ENCODE measurements at regions not wholly inside any gene's neighbourhood (a gene's known extent, or its start where the extent isn't known, plus 50 kb on each side); places are given as distances from the start of the nearest gene placed in this dataset.

GRCh38 chr4:152246659-152247058 is 289.2 kb downstream of the FBXW7 start:
- no peak for DNase-seq (ENCODE audit: low spot score in 2 of 2)
- in situ Hi-C loops (cut with MboI; ENCODE audit: low sequenced_read_pairs): no loop called here
- H3K36me3 ChIP-seq (replicated peaks): no peaks in the 10 kb centered on the region
- no peaks in the 10 kb centered on the region for H3K9me3 ChIP-seq
- H3K4me3 ChIP-seq: no peak overlapping the region
- no peaks in the 10 kb centered on the region for H3K4me1 ChIP-seq
- no peaks in the 10 kb centered on the region for H3K27me3 ChIP-seq (ENCODE audit: low read depth)

- no peak for DNase-seq (ENCODE audit: low spot score in 2 of 2)
- H3K4me1 ChIP-seq: no peaks in the 10 kb centered on the region
- in situ Hi-C loops (cut with MboI; ENCODE audit: low sequenced_read_pairs): no loop called here
- H3K9me3 ChIP-seq: no peaks in the 10 kb centered on the region
- H3K4me3 ChIP-seq: no peak overlapping the region
- no peaks in the 10 kb centered on the region for H3K27me3 ChIP-seq (ENCODE audit: low read depth)
- H3K36me3 ChIP-seq (replicated peaks): no peaks in the 10 kb centered on the region
These were observed 290.2 kb downstream of the FBXW7 start for GRCh38 chr4:152245680-152246079.

GRCh38 chr4:152244659-152245058 is 291.2 kb downstream of the FBXW7 start:
- no peak for DNase-seq (ENCODE audit: low spot score in 2 of 2)
- in situ Hi-C loops (cut with MboI; ENCODE audit: low sequenced_read_pairs): no loop called here
- Histone ChIP-seq H3K36me3 (replicated peaks) (no peaks in the 10 kb centered on the region), H3K9me3 (no peaks in the 10 kb centered on the region), H3K4me1 (no peaks in the 10 kb centered on the region), H3K4me3 (no peak overlapping the region), H3K27me3 (ENCODE audit: low read depth) (no peaks in the 10 kb centered on the region)

GRCh38 chr4:152243896-152244595 is 291.8 kb downstream of the FBXW7 start:
- Histone ChIP-seq H3K27me3 (ENCODE audit: low read depth) (no peaks in the 10 kb centered on the region), H3K9me3 (no peaks in the 10 kb centered on the region), H3K4me1 (no peaks in the 10 kb centered on the region), H3K36me3 (replicated peaks) (no peaks in the 10 kb centered on the region), H3K4me3 (no peak overlapping the region)
- in situ Hi-C loops (cut with MboI; ENCODE audit: low sequenced_read_pairs): no loop called here
- DNase-seq (ENCODE audit: low spot score in 2 of 2): no peak

- Histone ChIP-seq H3K27me3 (ENCODE audit: low read depth) (no peaks in the 10 kb centered on the region), H3K4me3 (no peak overlapping the region), H3K9me3 (no peaks in the 10 kb centered on the region), H3K4me1 (no peaks in the 10 kb centered on the region), H3K36me3 (replicated peaks) (no peaks in the 10 kb centered on the region)
- in situ Hi-C loops (cut with MboI; ENCODE audit: low sequenced_read_pairs): no loop called here
- no peak for DNase-seq (ENCODE audit: low spot score in 2 of 2)
These were observed 292.7 kb downstream of the FBXW7 start for GRCh38 chr4:152243206-152243605.

GRCh38 chr4:152240232-152240631 is 295.7 kb downstream of the FBXW7 start:
- no peaks in the 10 kb centered on the region for H3K4me1 ChIP-seq
- no peaks in the 10 kb centered on the region for H3K9me3 ChIP-seq
- DNase-seq (ENCODE audit: low spot score in 2 of 2): no peak
- no peaks in the 10 kb centered on the region for H3K36me3 ChIP-seq (replicated peaks)
- H3K27me3 ChIP-seq (ENCODE audit: low read depth): no peaks in the 10 kb centered on the region
- H3K4me3 ChIP-seq: no peak overlapping the region
- in situ Hi-C loops (cut with MboI; ENCODE audit: low sequenced_read_pairs): no loop called here

- H3K4me3 ChIP-seq: no peak overlapping the region
- DNase-seq (ENCODE audit: low spot score in 2 of 2): no peak
- H3K4me1 ChIP-seq: no peaks in the 10 kb centered on the region
- H3K9me3 ChIP-seq: no peaks in the 10 kb centered on the region
- no peaks in the 10 kb centered on the region for H3K27me3 ChIP-seq (ENCODE audit: low read depth)
- H3K36me3 ChIP-seq (replicated peaks): no peaks in the 10 kb centered on the region
- in situ Hi-C loops (cut with MboI; ENCODE audit: low sequenced_read_pairs): no loop called here
These were observed 296.7 kb downstream of the FBXW7 start for GRCh38 chr4:152239216-152239615.

GRCh38 chr4:152236519-152237056 is 299.3 kb downstream of the FBXW7 start:
- in situ Hi-C loops (cut with MboI; ENCODE audit: low sequenced_read_pairs): no loop called here
- H3K4me1 ChIP-seq: no peaks in the 10 kb centered on the region
- H3K36me3 ChIP-seq (replicated peaks): no peaks in the 10 kb centered on the region
- H3K27me3 ChIP-seq (ENCODE audit: low read depth): no peaks in the 10 kb centered on the region
- no peaks in the 10 kb centered on the region; the same call in 1 of the 2 replicates for H3K9me3 ChIP-seq
- H3K4me3 ChIP-seq: no peak overlapping the region
- DNase-seq (ENCODE audit: low spot score in 2 of 2): no peak

GRCh38 chr4:152235718-152236117 is 300.2 kb downstream of the FBXW7 start:
- in situ Hi-C loops (cut with MboI; ENCODE audit: low sequenced_read_pairs): no loop called here
- no peaks in the 10 kb centered on the region; the same call in 1 of the 2 replicates for H3K9me3 ChIP-seq
- DNase-seq (ENCODE audit: low spot score in 2 of 2): no peak
- H3K36me3 ChIP-seq (replicated peaks): no peaks in the 10 kb centered on the region
- no peak overlapping the region for H3K4me3 ChIP-seq
- H3K27me3 ChIP-seq (ENCODE audit: low read depth): no peaks in the 10 kb centered on the region
- no peaks in the 10 kb centered on the region for H3K4me1 ChIP-seq

- in situ Hi-C loops (cut with MboI; ENCODE audit: low sequenced_read_pairs): no loop called here
- H3K4me1 ChIP-seq: no peaks in the 10 kb centered on the region
- H3K9me3 ChIP-seq: peaks cover 9% of the 10 kb centered on the region
- DNase-seq (ENCODE audit: low spot score in 2 of 2): no peak
- no peak overlapping the region for H3K4me3 ChIP-seq
- H3K36me3 ChIP-seq (replicated peaks): no peaks in the 10 kb centered on the region
- no peaks in the 10 kb centered on the region for H3K27me3 ChIP-seq (ENCODE audit: low read depth)
These were observed 301.3 kb downstream of the FBXW7 start for GRCh38 chr4:152234571-152234970.

GRCh38 chr4:152232271-152232670 is 303.6 kb downstream of the FBXW7 start:
- Histone ChIP-seq H3K27me3 (ENCODE audit: low read depth) (no peaks in the 10 kb centered on the region), H3K4me1 (no peaks in the 10 kb centered on the region), H3K36me3 (replicated peaks) (no peaks in the 10 kb centered on the region), H3K9me3 (peaks cover 9% of the 10 kb centered on the region), H3K4me3 (no peak overlapping the region)
- in situ Hi-C loops (cut with MboI; ENCODE audit: low sequenced_read_pairs): no loop called here
- DNase-seq (ENCODE audit: low spot score in 2 of 2): no peak

GRCh38 chr4:152229782-152230289 is 306.1 kb downstream of the FBXW7 start:
- in situ Hi-C loops (cut with MboI; ENCODE audit: low sequenced_read_pairs): no loop called here
- H3K9me3 ChIP-seq: peaks cover 9% of the 10 kb centered on the region
- H3K27me3 ChIP-seq (ENCODE audit: low read depth): no peaks in the 10 kb centered on the region
- no peaks in the 10 kb centered on the region for H3K36me3 ChIP-seq (replicated peaks)
- no peaks in the 10 kb centered on the region for H3K4me1 ChIP-seq
- no peak overlapping the region for H3K4me3 ChIP-seq
- DNase-seq (ENCODE audit: low spot score in 2 of 2): peak in 1 of 2 experiments; percentile 34

- no peaks in the 10 kb centered on the region for H3K4me1 ChIP-seq
- H3K4me3 ChIP-seq: no peak overlapping the region
- no peaks in the 10 kb centered on the region for H3K27me3 ChIP-seq (ENCODE audit: low read depth)
- H3K36me3 ChIP-seq (replicated peaks): no peaks in the 10 kb centered on the region
- H3K9me3 ChIP-seq: peaks cover 9% of the 10 kb centered on the region
- DNase-seq (ENCODE audit: low spot score in 2 of 2): no peak
- in situ Hi-C loops (cut with MboI; ENCODE audit: low sequenced_read_pairs): no loop called here
These were observed 310.2 kb downstream of the FBXW7 start for GRCh38 chr4:152225680-152226079.

- H3K9me3 ChIP-seq: peaks cover 1% of the 10 kb centered on the region; the same call in 1 of the 2 replicates
- H3K4me1 ChIP-seq: no peaks in the 10 kb centered on the region
- DNase-seq (ENCODE audit: low spot score in 2 of 2): no peak
- H3K36me3 ChIP-seq (replicated peaks): no peaks in the 10 kb centered on the region
- in situ Hi-C loops (cut with MboI; ENCODE audit: low sequenced_read_pairs): no loop called here
- H3K4me3 ChIP-seq: no peak overlapping the region
- H3K27me3 ChIP-seq (ENCODE audit: low read depth): no peaks in the 10 kb centered on the region
These were observed 311.0 kb downstream of the FBXW7 start for GRCh38 chr4:152224721-152225420.
